ENCODE measurements at regions not wholly inside any gene's neighbourhood (a gene's known extent, or its start where the extent isn't known, plus 50 kb on each side); places are given as distances from the start of the nearest gene placed in this dataset.

GRCh38 chr18:35835366-35835765, 137.1 kb upstream of the RMP24 start:
- Histone ChIP-seq H3K4me1 (ENCODE audit: insufficient read depth, low read length) (no peaks in the 10 kb centered on the region), H3K4me2 (ENCODE audit: insufficient read depth, low read length) (no peak overlapping the region), H3K36me3 (ENCODE audit: insufficient read depth, low read length) (no peaks in the 10 kb centered on the region), H3K4me3 (ENCODE audit: low read depth in 1 of 2, low read length in 2 of 2) (no peak overlapping the region), H3K27me3 (ENCODE audit: insufficient read depth, low read length, poor library complexity) (no peaks in the 10 kb centered on the region), H3K9me3 (ENCODE audit: insufficient read depth, low read length, severe bottlenecking) (peaks cover 17% of the 10 kb centered on the region), H3K27ac (ENCODE audit: low read length) (no peak overlapping the region), H2AFZ (ENCODE audit: low read depth, low read length) (no peak overlapping the region), H4K20me1 (ENCODE audit: insufficient read depth, low read length) (no peaks in the 10 kb centered on the region), H3K79me2 (ENCODE audit: insufficient read depth, low read length) (no peaks in the 10 kb centered on the region), H3K9ac (ENCODE audit: low read depth, low read length) (no peak overlapping the region)
- no peak for TF ChIP-seq EZH2 (IDR thresholded peaks at IDR 0.05; ENCODE audit: borderline replicate concordance, low read depth, low read length, severe bottlenecking)
- TF ChIP-seq, protein P1, sequence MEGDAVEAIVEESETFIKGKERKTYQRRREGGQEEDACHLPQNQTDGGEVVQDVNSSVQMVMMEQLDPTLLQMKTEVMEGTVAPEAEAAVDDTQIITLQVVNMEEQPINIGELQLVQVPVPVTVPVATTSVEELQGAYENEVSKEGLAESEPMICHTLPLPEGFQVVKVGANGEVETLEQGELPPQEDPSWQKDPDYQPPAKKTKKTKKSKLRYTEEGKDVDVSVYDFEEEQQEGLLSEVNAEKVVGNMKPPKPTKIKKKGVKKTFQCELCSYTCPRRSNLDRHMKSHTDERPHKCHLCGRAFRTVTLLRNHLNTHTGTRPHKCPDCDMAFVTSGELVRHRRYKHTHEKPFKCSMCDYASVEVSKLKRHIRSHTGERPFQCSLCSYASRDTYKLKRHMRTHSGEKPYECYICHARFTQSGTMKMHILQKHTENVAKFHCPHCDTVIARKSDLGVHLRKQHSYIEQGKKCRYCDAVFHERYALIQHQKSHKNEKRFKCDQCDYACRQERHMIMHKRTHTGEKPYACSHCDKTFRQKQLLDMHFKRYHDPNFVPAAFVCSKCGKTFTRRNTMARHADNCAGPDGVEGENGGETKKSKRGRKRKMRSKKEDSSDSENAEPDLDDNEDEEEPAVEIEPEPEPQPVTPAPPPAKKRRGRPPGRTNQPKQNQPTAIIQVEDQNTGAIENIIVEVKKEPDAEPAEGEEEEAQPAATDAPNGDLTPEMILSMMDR (IDR thresholded peaks at IDR 0.05; ENCODE audit: borderline replicate concordance, extremely low read depth, low read length, poor library complexity, severe bottlenecking) = no peak
- no peak for ATAC-seq (ENCODE audit: insufficient read depth, low read depth)
- no peak for DNase-seq

DNA sequence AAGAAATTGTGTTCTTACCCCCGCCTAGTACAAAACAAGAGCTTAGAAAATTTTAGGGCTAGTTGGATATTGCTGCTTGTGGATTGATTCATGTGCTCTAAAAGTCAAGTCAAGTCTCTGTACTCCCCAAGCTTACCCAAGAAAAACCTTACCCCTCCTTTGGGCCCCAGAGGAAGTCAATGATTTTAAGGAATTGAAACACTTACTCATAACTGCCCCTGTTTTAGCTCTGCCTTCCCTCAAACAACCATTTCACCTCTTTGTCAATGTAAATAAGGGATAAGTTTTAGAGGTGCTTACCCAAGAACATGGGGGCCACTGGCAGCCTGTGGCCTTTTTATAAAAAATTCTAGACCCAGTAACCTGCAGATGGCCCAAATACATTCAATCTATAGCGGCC, 136.6 kb upstream of the RMP24 start:
- DNase-seq (no peak), ATAC-seq (ENCODE audit: insufficient read depth, low read depth) (no peak)
- Histone ChIP-seq H3K27ac (ENCODE audit: low read length) (no peak overlapping the region), H3K9me3 (ENCODE audit: insufficient read depth, low read length, severe bottlenecking) (peaks cover 17% of the 10 kb centered on the region), H3K4me2 (ENCODE audit: insufficient read depth, low read length) (no peak overlapping the region), H4K20me1 (ENCODE audit: insufficient read depth, low read length) (no peaks in the 10 kb centered on the region), H3K27me3 (ENCODE audit: insufficient read depth, low read length, poor library complexity) (no peaks in the 10 kb centered on the region), H3K9ac (ENCODE audit: low read depth, low read length) (no peak overlapping the region), H3K79me2 (ENCODE audit: insufficient read depth, low read length) (no peaks in the 10 kb centered on the region), H3K4me3 (ENCODE audit: low read depth in 1 of 2, low read length in 2 of 2) (no peak overlapping the region), H3K4me1 (ENCODE audit: insufficient read depth, low read length) (no peaks in the 10 kb centered on the region), H3K36me3 (ENCODE audit: insufficient read depth, low read length) (no peaks in the 10 kb centered on the region), H2AFZ (ENCODE audit: low read depth, low read length) (no peak overlapping the region)
- TF ChIP-seq EZH2 (IDR thresholded peaks at IDR 0.05; ENCODE audit: borderline replicate concordance, low read depth, low read length, severe bottlenecking) = no peak
- TF ChIP-seq, protein P1 (IDR thresholded peaks at IDR 0.05; ENCODE audit: borderline replicate concordance, extremely low read depth, low read length, poor library complexity, severe bottlenecking) = no peak

GRCh38 chr18:35836932-35837331, 135.5 kb upstream of the RMP24 start:
- no peak for TF ChIP-seq EZH2 (IDR thresholded peaks at IDR 0.05; ENCODE audit: borderline replicate concordance, low read depth, low read length, severe bottlenecking)
- TF ChIP-seq, protein P1 (IDR thresholded peaks at IDR 0.05; ENCODE audit: borderline replicate concordance, extremely low read depth, low read length, poor library complexity, severe bottlenecking) = no peak
- no peaks in the 10 kb centered on the region for H4K20me1 ChIP-seq (ENCODE audit: insufficient read depth, low read length)
- H2AFZ ChIP-seq (ENCODE audit: low read depth, low read length) = no peak overlapping the region
- no peak overlapping the region for H3K4me3 ChIP-seq (ENCODE audit: low read depth in 1 of 2, low read length in 2 of 2)
- no peaks in the 10 kb centered on the region for H3K36me3 ChIP-seq (ENCODE audit: insufficient read depth, low read length)
- no peaks in the 10 kb centered on the region for H3K4me1 ChIP-seq (ENCODE audit: insufficient read depth, low read length)
- H3K9me3 ChIP-seq (ENCODE audit: insufficient read depth, low read length, severe bottlenecking) = peaks cover 11% of the 10 kb centered on the region
- H3K79me2 ChIP-seq (ENCODE audit: insufficient read depth, low read length) = no peaks in the 10 kb centered on the region
- H3K27me3 ChIP-seq (ENCODE audit: insufficient read depth, low read length, poor library complexity) = peaks cover 3% of the 10 kb centered on the region
- no peak overlapping the region for H3K9ac ChIP-seq (ENCODE audit: low read depth, low read length)
- ATAC-seq (ENCODE audit: insufficient read depth, low read depth) (no peak), DNase-seq (no peak)
- H3K4me2 ChIP-seq (ENCODE audit: insufficient read depth, low read length) = no peak overlapping the region
- H3K27ac ChIP-seq (ENCODE audit: low read length) = no peak overlapping the region
